K562 (cell line): ENCODE measurements at regions not wholly inside any gene's neighbourhood (a gene's known extent, or its start where the extent isn't known, plus 50 kb on each side); places are given as distances from the start of the nearest gene placed in this dataset.

Experiments used
- ATAC-seq: fragments of 200-7000 bp; cut with Tn5 transposase; 3 replicates; pipeline ENCODE4 v1.9.1; 2020; ENCODE audit warnings: moderate library complexity
- BruUV-seq: library from RNA; stranded (reverse); fragments of 400-500 nt; replicated peaks from 2 replicates; lab custom pipeline; 2021; lab: Mats Ljungman, UMichigan
- CTCF ChIA-PET: fragments of 300-600 bp; formaldehyde crosslinking; extraction: SDS; loops from one replicate; lab custom pipeline; 2021; ENCODE audit warnings: low intra/inter-chr PET ratio; lab: Yijun Ruan, JAX
- POLR2A ChIA-PET: fragments of 300-600, 350-650 bp; sonication (Branson Sonifier 250); formaldehyde crosslinking; extraction: SDS; loops from one replicate; lab custom pipeline; 2021; ENCODE audit warnings: antibody characterized with exemption, inconsistent platforms; lab: Yijun Ruan, JAX
- DNase-seq, 4 experiments: peaks; one replicate each; pipeline versions ENCODE4 v3.0.0 to v3.0.0-alpha.2; 2011 to 2018; ENCODE audit warnings: low spot score in 3 of 4, mixed read lengths in 3 of 4; ENCODE audit errors: extremely low read depth in 1 of 4
- FAIRE-seq: peaks from 2 replicates; lab custom pipeline; 2011; peaks lifted over from hg19 to GRCh38; lab: Jason Lieb, UNC
- H2AFZ ChIP-seq: 2 replicates; pipeline ENCODE4 v1.6.0; 2011; ENCODE audit warnings: low read depth, low read length, control low read depth, inconsistent platforms
- H3K27ac ChIP-seq: fragments of 200-600 bp; 3 replicates; pipeline ENCODE4 v1.8.0; 2011; ENCODE audit warnings: low read depth, mild to moderate bottlenecking, control low read depth, inconsistent platforms, low read length, moderate library complexity, mixed read lengths; ENCODE audit errors: extremely low read depth
- H3K27me3 ChIP-seq, 2 experiments: fragments of 300-600 bp in 1 of 2; 2 replicates in 1 of 2; 3 replicates in 1 of 2; pipeline versions ENCODE4 v1.6.0 to v1.8.0; 2011; ENCODE audit warnings: inconsistent platforms in 2 of 2, low read length in 2 of 2, mild to moderate bottlenecking in 1 of 2, mixed read lengths in 1 of 2, moderate library complexity in 1 of 2; ENCODE audit not compliant: control insufficient read depth in 2 of 2, insufficient read depth in 2 of 2
- H3K36me3 ChIP-seq: fragments of 300-600 bp; 3 replicates; pipeline ENCODE4 v1.8.0; 2011; ENCODE audit warnings: mild to moderate bottlenecking, low read length, inconsistent platforms; ENCODE audit not compliant: control insufficient read depth, insufficient read depth
- H3K4me1 ChIP-seq, 2 experiments: fragments of 200-600 bp in 1 of 2; replicated peaks in 1 of 2; 2 replicates in 1 of 2; 3 replicates in 1 of 2; pipeline versions ENCODE4 v1.5.1 to v1.8.0; 2011; ENCODE audit warnings: inconsistent platforms in 2 of 2, low read length in 2 of 2, mild to moderate bottlenecking in 1 of 2, mixed read lengths in 1 of 2, moderate library complexity in 1 of 2; ENCODE audit not compliant: control insufficient read depth in 2 of 2, insufficient read depth in 2 of 2
- H3K4me2 ChIP-seq: 2 replicates; pipeline ENCODE4 v1.6.1; 2011; ENCODE audit warnings: low read length, control low read depth, inconsistent platforms, mixed read lengths; ENCODE audit not compliant: insufficient read depth
- H3K4me3 ChIP-seq: fragments of 200-600 bp; sonication (generic), shearing (Covaris generic); 2 replicates; pipeline ENCODE4 v1.5.1; 2016; ENCODE audit warnings: control low read depth, inconsistent platforms
- H3K79me2 ChIP-seq: fragments of 200-600 bp; 3 replicates; pipeline ENCODE4 v1.8.0; 2011; ENCODE audit warnings: low read length, inconsistent platforms; ENCODE audit not compliant: control insufficient read depth, insufficient read depth
- H3K9ac ChIP-seq, 2 experiments: 2 replicates each; pipeline versions ENCODE4 v1.6.0 to v1.6.1; 2011; ENCODE audit warnings: low read depth in 2 of 2, low read length in 2 of 2, control low read depth in 1 of 2, inconsistent platforms in 1 of 2, mild to moderate bottlenecking in 1 of 2, mixed read lengths in 1 of 2; ENCODE audit not compliant: insufficient read depth in 1 of 2
- H3K9me1 ChIP-seq: one replicate; pipeline ENCODE4 v1.6.0; 2011; ENCODE audit warnings: inconsistent platforms, mild to moderate bottlenecking, low read length, moderate library complexity; ENCODE audit not compliant: control insufficient read depth, insufficient read depth
- H3K9me3 ChIP-seq: replicated peaks from 2 replicates; pipeline ENCODE4 v1.5.1; 2011; ENCODE audit warnings: low read depth, low read length, inconsistent platforms; ENCODE audit not compliant: control insufficient read depth, insufficient read depth
- H4K20me1 ChIP-seq: replicated peaks from 2 replicates; pipeline ENCODE4 v1.6.1; 2011; ENCODE audit warnings: low read length, inconsistent platforms, mixed read lengths; ENCODE audit not compliant: control insufficient read depth, insufficient read depth
- POLR3G ChIP-seq: IDR thresholded peaks from 2 replicates; pipeline ENCODE4 v1.6.1; 2011; ENCODE audit not compliant: insufficient read length, insufficient replicate concordance; ENCODE audit errors: extremely low read depth
- STAT6 ChIP-seq: sonication (generic); formaldehyde crosslinking; IDR thresholded peaks from 2 replicates; pipeline ENCODE4 v1.8.1; 2023; ENCODE audit warnings: mild to moderate bottlenecking, missing genetic modification reagents
- TAF9B ChIP-seq: fragments of 450-650 bp; IDR thresholded peaks from 2 replicates; pipeline ENCODE4 v1.6.1; 2018; ENCODE audit warnings: mild to moderate bottlenecking; ENCODE audit not compliant: partially characterized antibody
- ZNF165 ChIP-seq: fragments of 250-450 bp; sonication (Bioruptor Pico); IDR thresholded peaks from 2 replicates; pipeline ENCODE4 v1.4.0; 2020; ENCODE audit warnings: borderline replicate concordance
- ZNF764 ChIP-seq: fragments of 250-450 bp; sonication (Bioruptor Pico); IDR thresholded peaks from 2 replicates; pipeline ENCODE4 v1.4.0; 2020; ENCODE audit warnings: low read depth, mild to moderate bottlenecking, moderate library complexity
- ZNF785 ChIP-seq: fragments of 250-450 bp; sonication (Bioruptor Pico); IDR thresholded peaks from 2 replicates; pipeline ENCODE4 v1.4.0; 2020; ENCODE audit warnings: mild to moderate bottlenecking
- WGBS: fragments of 100-300 bp; shearing (Covaris generic); methylation state at CpG from one replicate; pipeline ENCODE4 v1.1.6; 2016; ENCODE audit warnings: low coverage, mixed read lengths; ENCODE audit not compliant: insufficient coverage; ENCODE audit errors: missing lambda C conversion rate; 5-methylcytosine and 5-hydroxymethylcytosine counted together
- in situ Hi-C: fragments of 300-500 bp; cut with MboI; formaldehyde crosslinking; loops from 4 replicates; pipeline ENCODE4 v1.15.0; 2018; ENCODE audit warnings: inconsistent platforms, mixed read lengths
- intact Hi-C: fragments of 100-400 bp; cut with micrococcal nuclease; formaldehyde crosslinking; loops from 2 replicates; pipeline ENCODE4 v1.14.2; 2022

GRCh38 chr5:168042284-168043068, 249.0 kb upstream of the WWC1 start:
- WGBS = 0% methylated on average over 12 of the region's 12 CpGs
- no peak for ATAC-seq
- intact Hi-C loops = loop anchor here (10.0 kb wide), 1 partner anchor 318 kb away; no protein-coding TSS in a partner anchor
- Histone ChIP-seq H3K9me1 (no peaks in the 10 kb centered on the region), H3K27me3 (no peaks in the 10 kb centered on the region), H3K27ac (no peak overlapping the region), H3K36me3 (no peaks in the 10 kb centered on the region), H3K4me1 (no peaks in the 10 kb centered on the region), H3K9ac (no peak overlapping the region), H3K4me3 (no peak overlapping the region), H3K4me2 (no peak overlapping the region), H2AFZ (no peak overlapping the region), H4K20me1 (no peaks in the 10 kb centered on the region), H3K9me3 (no peaks in the 10 kb centered on the region), H3K79me2 (no peaks in the 10 kb centered on the region)
- in situ Hi-C loops = no loop called here
- FAIRE-seq = no peak
- CTCF ChIA-PET = no interaction called here
- no peak for TF ChIP-seq ZNF785 (CRISPR knock-in tag)
- no peak for TF ChIP-seq ZNF764 (CRISPR knock-in tag)
- no peak for TF ChIP-seq POLR3G
- TF ChIP-seq ZNF165 (CRISPR knock-in tag) = no peak
- no peak for TF ChIP-seq STAT6 (CRISPR knock-in tag)
- no peak for TF ChIP-seq TAF9B
- no peak for DNase-seq
- POLR2A ChIA-PET = interaction anchor here (0.6 to 1.5 kb wide), 2 partner anchors 10 to 114 kb away, joined by 3 read pairs; no protein-coding TSS in a partner anchor
- no TSS peak for BruUV-seq
